Fibroblast of skin of right quadriceps (primary cell): ENCODE measurements at regions not wholly inside any gene's neighbourhood (a gene's known extent, or its start where the extent isn't known, plus 50 kb on each side); places are given as distances from the start of the nearest gene placed in this dataset.
A peak's percentile ranks its signal among the peaks of the same experiment; 100 is the strongest.
"Not testable (repeated sequence)": the region's sequence is repeated elsewhere in the genome, so short reads cannot be mapped to it uniquely, and the experiment has no call there.

Experiments
- DNase-seq: peaks from one replicate; pipeline ENCODE4 v3.0.0-alpha.2; 2013

GRCh38 chr9:41367301-41367700 is 178.2 kb upstream of the ZNG1F start:
- DNase-seq, result peak; percentile 61

GRCh38 chr9:41361790-41362189 is 172.7 kb upstream of the ZNG1F start:
- DNase-seq, result not testable (repeated sequence)

DNA sequence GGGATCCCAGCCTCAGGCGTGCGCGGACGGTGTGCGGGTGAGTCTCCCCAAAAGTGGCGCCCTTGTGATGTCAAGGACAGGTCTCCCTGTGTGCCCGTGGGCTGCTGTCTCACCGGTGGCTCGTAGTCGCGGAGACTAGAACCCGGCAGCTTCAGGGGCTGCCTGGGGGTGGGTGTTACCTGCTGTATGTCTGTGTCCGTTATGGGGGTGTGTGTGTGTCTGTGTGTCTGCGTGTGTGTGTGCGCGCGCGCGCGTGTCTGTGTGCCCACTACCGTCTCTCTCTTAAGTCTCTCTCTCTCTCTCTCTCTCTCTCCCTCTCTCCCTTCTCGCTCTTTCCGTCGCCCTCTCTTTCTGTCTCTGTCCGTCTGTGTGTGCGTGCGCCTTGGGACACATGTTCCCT is 170.0 kb upstream of the ZNG1F start:
- DNase-seq, result peak; percentile 23

- DNase-seq, result peak; percentile 59
Measured at GRCh38 chr9:41358682-41359081, 169.6 kb upstream of the ZNG1F start.

- not testable (repeated sequence) for DNase-seq
Measured at GRCh38 chr9:41357918-41358404, 168.8 kb upstream of the ZNG1F start.

DNA sequence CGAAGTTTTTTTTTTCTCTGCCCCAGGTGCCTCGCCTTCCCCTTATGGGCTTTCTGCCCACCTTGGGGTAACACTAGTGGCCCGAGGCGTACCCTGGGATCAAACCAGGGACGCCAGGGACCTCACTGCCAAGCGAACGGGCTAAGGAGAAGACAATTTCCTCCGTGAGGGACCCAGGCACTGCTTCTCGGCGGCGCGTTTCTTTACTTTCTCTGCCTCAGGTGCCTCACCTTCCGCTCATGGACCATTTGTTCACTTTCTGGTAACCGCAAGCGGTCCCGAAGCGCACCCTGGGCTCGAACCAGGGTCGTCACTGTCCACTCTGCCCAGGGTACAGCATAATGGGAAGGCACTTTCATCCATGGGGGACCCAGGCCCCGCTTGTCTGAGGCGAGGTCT is 168.2 kb upstream of the ZNG1F start:
- not testable (repeated sequence) for DNase-seq

- DNase-seq, result peak; percentile 69
Measured at GRCh38 chr9:41356588-41357349, 167.7 kb upstream of the ZNG1F start.

DNA sequence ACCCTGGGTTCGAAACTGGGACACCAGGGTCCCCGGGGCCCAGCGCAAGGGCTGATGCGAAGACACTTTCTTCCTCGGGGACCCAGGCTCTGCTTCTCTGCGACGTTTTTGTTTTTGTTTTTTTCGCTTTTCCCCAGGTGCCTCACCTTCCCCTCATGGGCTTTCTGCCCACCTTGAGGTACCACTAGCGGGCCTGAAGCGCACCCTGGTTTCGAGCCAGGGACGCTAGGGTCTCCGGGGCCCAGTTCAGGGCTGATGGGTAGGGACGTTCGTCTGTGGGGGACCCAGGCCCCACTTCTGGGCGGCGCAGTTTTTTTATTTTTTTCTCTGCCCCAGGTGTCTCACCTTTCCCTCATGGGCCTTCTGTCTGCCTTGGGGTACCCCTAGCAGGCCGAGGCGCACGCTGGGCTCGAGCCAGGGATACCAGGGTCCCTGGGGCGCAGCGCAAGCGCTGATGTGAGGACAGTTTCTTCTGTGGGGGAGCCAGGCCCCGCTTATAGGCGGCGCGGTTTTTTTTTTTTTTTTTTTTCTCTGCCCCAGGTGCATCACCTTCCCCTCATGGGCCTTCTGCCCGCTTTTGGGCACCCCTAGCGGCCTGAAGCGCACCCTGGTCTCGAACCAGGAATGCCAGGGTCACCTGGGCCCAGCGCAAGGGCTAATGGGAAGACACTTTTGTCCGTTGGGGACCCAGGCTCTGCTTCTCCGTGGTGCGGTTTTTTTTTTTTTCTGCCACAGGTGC is 166.8 kb upstream of the ZNG1F start:
- not testable (repeated sequence) for DNase-seq

- DNase-seq, result not testable (repeated sequence)
Measured at GRCh38 chr9:41354978-41355377, 165.9 kb upstream of the ZNG1F start.

- DNase-seq, result not testable (repeated sequence)
Measured at GRCh38 chr9:41354060-41354934, 165.2 kb upstream of the ZNG1F start.

DNA sequence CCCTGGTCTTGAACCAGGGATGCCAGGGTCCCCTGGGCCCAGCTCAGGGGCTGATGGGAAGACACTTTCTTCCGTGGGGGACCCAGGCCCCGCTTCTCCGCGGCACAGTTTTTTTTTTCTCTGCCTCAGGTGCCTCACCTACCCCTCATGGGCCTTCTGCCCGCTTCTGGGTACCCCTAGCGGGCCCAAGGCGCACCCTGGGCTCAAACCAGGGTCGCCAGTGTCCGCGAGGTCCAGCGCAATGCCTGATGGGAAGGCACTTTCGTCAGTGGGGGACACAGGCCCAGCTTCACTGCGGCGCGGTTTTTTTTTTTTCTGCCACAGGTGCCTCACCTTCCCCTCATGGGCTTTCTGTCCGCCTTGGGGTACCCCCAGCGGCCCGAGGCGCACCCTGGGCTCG is 163.9 kb upstream of the ZNG1F start:
- not testable (repeated sequence) for DNase-seq

DNA sequence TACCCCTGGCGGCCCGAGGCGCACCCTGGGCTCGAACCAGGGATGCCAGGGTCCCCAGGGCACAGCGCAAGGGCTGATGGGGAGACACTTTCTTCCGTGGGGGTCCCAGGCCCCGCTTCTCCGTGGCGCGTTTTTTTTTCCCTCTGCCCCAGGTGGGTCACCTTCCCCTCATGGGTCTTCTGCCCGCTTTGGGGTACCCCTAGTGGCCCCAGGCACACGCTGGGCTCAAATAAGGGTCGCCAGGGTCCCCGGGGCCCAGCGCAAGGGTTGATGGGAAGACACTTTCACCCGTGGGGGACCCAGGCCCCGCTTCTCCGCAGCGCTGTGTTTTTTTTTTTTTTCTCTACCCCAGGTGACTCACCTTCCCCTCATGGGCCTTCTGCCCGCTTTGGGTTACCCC is 163.3 kb upstream of the ZNG1F start:
- DNase-seq, result not testable (repeated sequence)

GRCh38 chr9:41347893-41348292 is 158.8 kb upstream of the ZNG1F start:
- DNase-seq, result not testable (repeated sequence)

DNA sequence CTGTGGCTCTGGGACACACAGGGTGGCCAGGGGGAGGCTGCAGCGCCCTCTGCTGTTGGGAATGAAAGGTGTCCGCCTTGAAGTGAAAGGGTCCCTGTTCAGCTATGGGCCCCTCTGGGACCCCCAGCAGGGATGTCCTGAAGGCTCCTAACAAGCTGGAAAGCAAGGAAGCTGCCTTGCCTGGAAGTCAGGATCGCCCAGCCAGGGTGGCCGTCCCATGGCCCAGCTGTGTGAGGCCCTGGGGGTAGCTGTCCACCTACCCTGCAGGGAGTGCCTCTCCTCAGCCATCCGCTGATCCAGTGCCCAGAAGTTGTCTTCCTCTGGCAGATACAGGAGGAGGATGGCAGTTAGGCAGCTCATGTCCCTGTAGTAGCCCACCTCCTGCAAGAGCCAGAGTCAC is 143.4 kb upstream of the ZNG1F start:
- not testable (repeated sequence) for DNase-seq

GRCh38 chr9:41321277-41321676 is 132.2 kb upstream of the ZNG1F start:
- not testable (repeated sequence) for DNase-seq

GRCh38 chr9:41308953-41309352 is 119.8 kb upstream of the ZNG1F start:
- not testable (repeated sequence) for DNase-seq

DNA sequence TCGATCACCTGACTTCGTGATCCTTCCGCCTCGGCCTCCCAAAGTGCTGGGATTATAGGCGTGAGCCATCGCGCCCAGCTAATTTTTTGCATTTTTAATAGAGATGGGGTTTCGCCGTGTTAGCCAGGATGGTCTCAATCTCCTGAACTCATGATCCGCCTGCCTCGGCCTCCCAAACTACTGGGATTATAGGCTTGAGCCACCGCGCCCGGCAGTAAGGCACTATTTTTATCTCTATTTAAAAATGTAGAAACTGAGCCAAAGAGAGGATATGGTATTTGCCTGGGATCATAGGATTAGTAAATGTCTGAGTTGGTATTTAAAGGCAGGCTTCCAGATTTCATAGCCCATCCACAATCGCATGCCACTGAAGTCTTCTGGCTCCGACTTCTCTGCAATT is 96.6 kb upstream of the ZNG1F start:
- not testable (repeated sequence) for DNase-seq

GRCh38 chr9:41280299-41281238 is 91.5 kb upstream of the ZNG1F start:
- not testable (repeated sequence) for DNase-seq

DNA sequence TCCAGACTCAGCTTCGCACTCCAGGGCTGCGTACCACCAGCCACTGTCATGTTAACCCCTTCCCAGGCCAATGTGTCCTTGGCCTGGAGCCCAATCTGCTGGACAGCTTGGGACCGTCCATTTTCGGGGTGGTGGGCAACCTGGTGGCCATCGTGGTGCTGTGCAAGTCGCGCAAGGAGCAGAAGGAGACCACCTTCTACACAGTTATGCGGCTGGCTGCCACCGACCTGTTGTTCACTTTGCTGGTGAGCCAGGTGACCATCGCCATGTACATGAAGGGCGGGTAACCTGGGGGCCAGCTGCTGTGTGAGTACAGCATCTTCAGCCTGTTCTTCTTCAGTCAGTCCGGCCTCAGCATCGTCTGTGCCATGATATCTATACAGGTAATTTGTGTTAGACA is 90.3 kb upstream of the ZNG1F start:
- not testable (repeated sequence) for DNase-seq

DNA sequence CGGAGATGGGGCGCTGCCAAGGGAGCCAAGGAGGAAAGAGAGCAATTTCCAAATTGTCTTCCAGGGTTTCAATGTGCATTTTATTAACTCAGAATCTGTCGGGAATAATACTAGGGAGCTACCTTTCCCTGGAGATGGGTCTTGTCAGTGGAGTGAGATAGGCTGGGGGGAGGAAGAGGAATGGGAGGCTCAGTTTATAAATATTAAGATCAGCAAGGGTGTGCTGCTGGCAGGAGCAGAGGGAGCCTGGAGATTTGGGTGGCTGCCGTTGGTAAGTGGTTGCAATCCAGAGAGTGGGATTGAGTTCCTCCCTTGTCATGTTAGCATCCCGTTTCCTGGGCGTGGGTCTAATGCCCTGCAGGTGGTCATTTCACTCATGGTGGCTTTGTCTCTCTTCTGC is 89.9 kb upstream of the ZNG1F start:
- DNase-seq, result not testable (repeated sequence)

GRCh38 chr9:41273549-41274267 is 84.6 kb upstream of the ZNG1F start:
- peak; percentile 60 for DNase-seq
